M059J (cell line): ENCODE measurements at regions not wholly inside any gene's neighbourhood (a gene's known extent, or its start where the extent isn't known, plus 50 kb on each side); places are given as distances from the start of the nearest gene placed in this dataset.

ENCODE experiments used
- DNase-seq: peaks from one replicate; pipeline ENCODE4 v3.0.0-alpha.2; 2012; ENCODE audit warnings: low read depth

DNA sequence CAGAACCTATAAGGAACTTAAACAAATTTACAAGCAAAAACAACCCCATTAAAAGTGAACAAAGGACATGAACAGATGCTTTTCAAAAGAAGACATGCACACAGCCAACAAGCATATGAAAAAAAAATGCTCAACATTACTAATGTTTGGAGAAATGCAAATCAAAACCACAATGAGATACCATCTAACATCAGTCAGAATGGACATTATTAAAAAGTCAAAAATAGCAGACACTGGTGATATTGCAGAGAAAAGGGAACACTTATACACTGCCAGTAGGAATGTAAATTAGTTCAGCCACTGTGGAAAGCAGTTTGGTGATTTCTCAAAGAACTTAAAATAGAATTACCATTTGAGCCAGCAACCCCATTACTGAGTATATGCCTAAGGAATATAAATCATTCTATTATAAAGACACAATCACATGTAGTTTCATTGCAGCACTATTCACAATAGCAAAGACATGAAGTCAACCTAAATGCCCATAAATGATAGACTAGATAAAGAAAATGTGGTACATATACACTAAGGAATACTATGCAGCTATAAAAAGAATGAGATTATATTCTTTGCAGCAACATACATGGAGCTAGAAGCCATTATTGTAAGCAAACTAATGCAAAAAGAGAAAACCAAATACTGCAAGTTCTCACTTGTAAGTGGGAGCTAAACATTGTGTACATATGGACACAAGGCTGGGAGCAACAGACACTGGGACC, 1509.4 kb downstream of the TECRL start:
- DNase-seq: no peak

GRCh38 chr4:62898115-62898514, 1511.1 kb downstream of the TECRL start:
- DNase-seq: no peak

DNA sequence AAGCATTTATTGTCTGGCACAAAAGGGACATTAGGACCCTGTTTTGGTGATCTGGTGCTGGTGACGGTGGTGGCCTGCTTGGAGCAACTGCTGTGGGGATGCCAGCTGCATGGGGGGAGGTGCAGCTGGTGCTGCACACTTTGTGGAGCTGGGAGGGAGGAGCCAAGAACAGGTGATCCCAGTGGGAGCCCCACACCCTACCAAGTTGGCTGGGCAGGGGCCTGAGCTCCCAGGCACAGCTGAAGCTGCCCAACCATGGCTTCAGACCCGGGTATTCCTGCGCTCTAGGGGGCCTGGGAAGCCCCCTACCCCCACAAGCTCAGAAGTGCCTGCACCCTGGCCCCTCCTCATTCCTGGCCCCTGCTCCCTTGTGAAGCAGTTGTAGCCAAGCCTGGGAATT, 1512.5 kb downstream of the TECRL start:
- DNase-seq: no peak

GRCh38 chr4:62881901-62882300, 1527.3 kb downstream of the TECRL start:
- DNase-seq: no peak

DNA sequence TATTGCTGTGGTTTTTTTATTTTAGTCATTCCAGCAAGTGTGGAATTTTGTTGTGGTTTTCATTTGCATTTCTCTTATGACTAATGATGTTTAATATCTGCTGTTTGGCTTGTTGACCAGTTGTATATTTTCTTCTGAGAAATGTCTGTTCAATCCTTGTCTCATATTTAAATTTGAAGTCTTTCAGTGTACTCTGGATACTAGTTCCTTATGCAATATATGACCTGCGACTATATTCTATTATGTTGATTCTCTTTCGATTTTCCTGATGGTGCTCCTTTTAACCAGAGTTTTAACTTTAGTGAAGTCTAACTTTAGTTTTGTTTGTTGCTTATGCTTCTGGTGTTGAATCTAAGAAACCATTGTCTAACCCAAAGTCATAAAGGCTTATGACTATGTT, 1528.0 kb downstream of the TECRL start:
- no peak for DNase-seq

DNA sequence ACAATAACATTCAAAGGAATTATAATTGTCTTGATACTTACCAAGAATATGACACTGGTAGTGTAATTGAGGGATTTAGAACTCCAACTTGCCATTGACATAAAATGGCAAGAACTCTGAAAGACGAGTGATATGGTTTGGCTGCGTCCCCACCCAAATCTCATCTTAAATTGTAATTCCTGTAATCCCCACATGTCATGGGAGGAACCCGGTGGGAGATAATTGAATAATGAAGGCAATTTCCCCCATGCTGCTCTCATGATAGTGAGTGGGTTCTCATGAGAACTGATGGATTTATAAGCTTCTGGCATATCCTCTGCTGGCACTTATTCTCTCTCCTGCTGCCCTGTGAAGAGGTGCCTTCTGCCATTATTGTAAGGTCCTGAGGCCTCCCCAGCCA, 1536.4 kb downstream of the TECRL start:
- no peak for DNase-seq

DNA sequence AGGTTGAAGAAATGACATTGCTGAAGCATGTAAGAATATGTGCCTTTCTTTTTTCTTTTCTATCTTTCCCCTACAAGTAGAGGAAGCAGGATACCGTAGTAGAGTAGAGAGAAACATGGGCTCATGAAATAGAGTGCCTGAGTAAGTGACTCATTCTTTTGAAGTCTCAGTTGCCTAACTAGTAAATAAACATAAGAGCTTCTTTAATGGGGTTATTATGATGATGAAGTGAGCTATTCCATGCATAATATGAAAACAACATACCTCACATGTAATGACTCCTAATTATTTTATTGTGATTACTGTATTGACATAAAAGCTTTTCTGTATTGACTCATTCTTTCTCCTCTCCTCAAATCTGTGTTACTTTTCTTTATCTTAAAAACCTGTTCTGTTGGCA, 1538.2 kb downstream of the TECRL start:
- DNase-seq: no peak

GRCh38 chr4:62870451-62870850, 1538.8 kb downstream of the TECRL start:
- DNase-seq: no peak

- DNase-seq: no peak
These were observed 1544.0 kb downstream of the TECRL start for GRCh38 chr4:62865261-62865660.

- DNase-seq: no peak
These were observed 1559.6 kb downstream of the TECRL start for GRCh38 chr4:62849696-62850095.

DNA sequence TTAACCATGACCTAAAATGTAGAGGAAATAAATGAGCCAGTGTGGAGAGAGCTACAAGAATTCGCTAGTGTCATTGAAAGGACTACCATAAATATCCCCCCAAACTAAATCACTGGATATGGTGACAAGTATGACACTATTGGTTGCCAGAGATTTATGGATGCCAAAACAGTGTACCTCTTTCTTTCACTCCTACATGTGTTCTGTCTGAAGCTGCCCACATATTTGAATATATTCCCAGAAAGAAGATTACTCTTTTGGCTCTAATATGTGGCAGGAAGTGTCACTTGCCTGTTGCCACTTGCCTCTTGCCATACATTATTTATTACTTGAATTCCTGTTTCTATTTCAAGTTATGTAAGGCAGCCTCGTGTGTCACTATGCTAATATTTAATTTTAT, 1573.6 kb downstream of the TECRL start:
- DNase-seq: no peak

DNA sequence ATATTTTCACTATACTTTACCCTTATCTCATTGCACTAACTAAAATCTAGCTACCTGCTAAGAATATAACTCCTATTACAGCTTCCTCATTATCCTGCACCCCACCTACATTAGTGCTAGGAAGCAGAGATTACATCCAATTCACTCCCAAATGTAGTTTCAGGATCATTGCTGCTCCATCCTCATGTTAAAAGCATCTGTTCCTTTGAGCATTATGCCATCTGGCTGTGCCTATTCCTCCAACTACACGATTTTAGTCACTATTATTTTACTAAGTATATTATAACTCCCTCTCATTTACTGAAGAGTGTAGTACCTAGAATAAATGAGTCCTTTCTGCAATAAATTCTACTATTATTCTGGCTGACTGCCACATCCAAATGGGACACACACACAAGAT, 1586.9 kb downstream of the TECRL start:
- no peak for DNase-seq

GRCh38 chr4:62816566-62816965, 1592.7 kb downstream of the TECRL start:
- DNase-seq: no peak

DNA sequence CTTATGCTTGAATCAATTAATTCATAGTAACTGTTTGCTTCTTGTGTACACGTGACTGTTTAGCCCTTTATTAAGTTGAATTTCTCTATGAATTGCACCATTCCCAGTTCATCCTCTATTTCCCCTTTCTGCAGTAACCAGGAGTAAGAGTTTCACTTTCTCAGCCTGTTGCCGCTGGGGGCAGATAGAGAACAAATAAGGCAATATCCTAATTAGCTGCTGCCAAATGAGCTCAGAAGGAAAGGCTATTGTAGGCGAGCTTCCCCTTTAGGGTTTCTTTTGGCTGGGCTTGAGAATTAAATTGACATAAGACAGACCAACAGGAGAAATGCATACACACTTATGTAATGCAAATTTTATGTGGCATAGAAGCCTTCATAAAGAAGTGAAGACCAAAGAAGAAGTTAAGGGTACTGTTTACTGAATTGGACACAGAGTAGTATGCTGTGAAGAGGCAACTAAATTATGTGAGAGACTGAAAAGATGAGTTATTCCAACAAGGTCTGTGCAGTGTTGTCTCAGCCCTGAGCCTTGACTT, 1594.7 kb downstream of the TECRL start:
- DNase-seq: no peak

DNA sequence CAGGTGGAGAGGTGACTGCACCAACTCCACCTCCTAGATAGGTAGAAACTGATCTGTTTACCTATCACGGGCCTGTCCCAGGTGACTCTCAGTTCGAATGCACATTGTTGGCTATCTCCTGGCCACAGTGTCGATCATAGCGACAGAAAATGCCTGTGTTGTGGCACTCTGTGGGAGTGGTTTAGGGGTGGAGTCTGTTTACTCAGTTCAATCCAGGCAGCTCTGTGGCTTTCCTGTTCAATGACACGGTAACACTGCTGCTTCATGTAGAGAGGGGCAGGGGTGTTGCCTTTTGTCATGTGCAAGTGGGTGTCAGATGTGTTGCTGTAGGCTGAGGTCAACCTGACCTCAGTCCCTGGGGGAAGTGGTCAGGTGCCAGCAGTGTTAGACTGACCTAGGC, 1602.4 kb downstream of the TECRL start:
- DNase-seq: no peak

GRCh38 chr4:62804075-62804474, 1603.9 kb downstream of the ADGRL3 start:
- DNase-seq: no peak

DNA sequence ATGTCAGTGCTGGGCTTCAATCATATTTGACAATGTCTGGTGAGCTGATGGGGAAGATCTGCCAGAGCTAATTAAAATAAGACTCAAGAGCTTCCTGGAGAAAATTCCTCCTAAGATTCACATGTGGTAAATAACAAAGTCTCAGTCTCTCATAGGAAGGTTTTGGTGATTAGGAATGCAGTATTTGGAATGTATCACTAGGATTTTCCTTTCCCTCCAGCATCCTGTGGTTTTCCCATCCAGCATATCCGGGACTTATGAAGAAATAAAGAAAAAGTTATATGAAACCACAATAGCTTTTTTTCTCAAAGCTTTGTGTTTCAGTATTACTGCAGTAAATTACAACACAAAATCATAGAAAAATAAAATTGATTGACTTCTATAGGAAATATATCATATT, 1597.1 kb downstream of the ADGRL3 start:
- no peak for DNase-seq

- no peak for DNase-seq
These were observed 1591.3 kb downstream of the ADGRL3 start for GRCh38 chr4:62791386-62791785.

DNA sequence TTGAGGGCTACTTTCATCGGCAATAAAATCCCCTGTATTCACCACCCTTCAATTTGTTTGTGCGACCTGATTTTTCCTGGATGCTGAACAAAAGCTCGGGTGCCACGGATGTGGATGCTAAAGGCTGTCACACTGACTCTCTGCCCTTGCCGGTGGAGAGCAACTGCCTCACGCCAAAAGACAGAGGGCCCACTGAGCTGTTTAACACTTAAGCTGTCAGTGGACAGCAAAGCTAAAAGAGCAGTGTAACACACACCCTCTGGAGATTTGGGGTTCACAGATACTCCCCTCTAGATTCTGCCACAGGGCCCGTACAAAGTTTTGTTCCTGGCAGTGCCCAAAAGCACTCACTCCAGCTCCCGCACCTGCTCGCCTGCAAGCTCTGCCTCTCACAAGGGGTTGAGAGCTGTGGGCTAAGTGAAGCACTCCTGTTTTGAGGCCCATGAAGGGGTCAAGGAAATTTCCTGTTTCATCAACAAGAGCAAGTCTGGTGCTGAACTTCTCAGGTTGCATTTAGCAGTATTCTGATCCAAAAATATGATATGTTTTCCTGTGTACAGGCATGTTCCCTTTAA, 1571.9 kb downstream of the ADGRL3 start:
- DNase-seq: no peak

GRCh38 chr4:62740296-62740695, 1540.2 kb downstream of the ADGRL3 start:
- no peak for DNase-seq

- no peak for DNase-seq
These were observed 1517.0 kb downstream of the ADGRL3 start for GRCh38 chr4:62717154-62717553.

DNA sequence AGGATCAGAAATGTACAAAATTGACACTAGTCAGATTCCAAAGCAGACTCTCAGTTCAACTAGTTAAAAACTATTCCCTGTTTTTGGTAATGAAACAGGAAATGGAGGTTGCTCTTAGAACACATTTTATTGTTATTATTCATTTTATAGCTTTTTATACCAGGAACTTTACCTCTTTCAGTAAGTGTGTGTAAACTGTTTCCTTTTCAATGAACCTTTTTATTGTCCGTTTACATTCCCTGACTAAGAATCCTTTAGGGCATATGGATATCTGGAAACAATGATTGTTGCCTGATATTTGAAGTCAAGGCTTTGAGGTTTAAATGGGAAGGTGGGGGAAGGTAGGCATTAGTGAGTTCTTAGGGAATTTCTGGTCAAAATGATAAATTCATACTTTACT, 1511.4 kb downstream of the ADGRL3 start:
- no peak for DNase-seq

GRCh38 chr4:62709618-62710252, 1509.6 kb downstream of the ADGRL3 start:
- peak; percentile 0 for DNase-seq
